ENCODE measurements at regions not wholly inside any gene's neighbourhood (a gene's known extent, or its start where the extent isn't known, plus 50 kb on each side); places are given as distances from the start of the nearest gene placed in this dataset.
"Not testable (repeated sequence)": the region's sequence is repeated elsewhere in the genome, so short reads cannot be mapped to it uniquely, and the experiment has no call there.

DNA sequence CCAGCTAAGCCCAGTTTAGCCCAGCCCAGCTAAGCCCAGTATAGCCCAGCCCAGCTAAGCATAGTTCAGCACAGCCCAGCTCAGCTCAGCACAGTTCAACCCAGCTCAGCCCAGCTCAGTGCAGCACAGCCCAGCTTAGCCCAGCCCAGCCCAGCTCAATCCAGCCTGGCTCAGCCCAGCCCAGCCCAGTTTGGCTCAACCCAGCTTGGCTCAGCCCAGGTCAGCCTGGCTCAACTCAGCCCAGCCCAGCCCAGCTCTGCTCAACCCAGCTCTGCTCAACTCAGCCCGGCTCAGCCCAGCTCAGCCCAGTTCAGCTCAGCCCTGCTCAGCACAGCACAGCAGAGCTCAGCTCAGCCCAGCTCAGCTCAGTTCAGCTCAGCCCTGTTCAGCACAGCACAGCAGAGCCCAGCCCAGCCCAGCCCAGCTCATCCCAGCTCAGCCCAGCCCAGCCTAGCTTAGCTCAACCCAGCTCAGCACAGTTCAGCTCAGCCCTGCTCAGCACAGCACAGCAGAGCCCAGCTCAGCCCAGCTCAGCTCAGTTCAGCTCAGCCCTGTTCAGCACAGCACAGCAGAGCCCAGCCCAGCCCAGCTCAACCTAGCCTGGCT is 330.9 kb downstream of the TMEM121 start:
- DNase-seq (ENCODE audit: low spot score) = peak; percentile 24

GRCh38 chr14:105857826-105858675 is 331.7 kb downstream of the TMEM121 start:
- DNase-seq (ENCODE audit: low spot score) = peak; percentile 74

- no peak for DNase-seq (ENCODE audit: low spot score)
These were observed 332.3 kb downstream of the TMEM121 start for GRCh38 chr14:105858676-105859025.

DNA sequence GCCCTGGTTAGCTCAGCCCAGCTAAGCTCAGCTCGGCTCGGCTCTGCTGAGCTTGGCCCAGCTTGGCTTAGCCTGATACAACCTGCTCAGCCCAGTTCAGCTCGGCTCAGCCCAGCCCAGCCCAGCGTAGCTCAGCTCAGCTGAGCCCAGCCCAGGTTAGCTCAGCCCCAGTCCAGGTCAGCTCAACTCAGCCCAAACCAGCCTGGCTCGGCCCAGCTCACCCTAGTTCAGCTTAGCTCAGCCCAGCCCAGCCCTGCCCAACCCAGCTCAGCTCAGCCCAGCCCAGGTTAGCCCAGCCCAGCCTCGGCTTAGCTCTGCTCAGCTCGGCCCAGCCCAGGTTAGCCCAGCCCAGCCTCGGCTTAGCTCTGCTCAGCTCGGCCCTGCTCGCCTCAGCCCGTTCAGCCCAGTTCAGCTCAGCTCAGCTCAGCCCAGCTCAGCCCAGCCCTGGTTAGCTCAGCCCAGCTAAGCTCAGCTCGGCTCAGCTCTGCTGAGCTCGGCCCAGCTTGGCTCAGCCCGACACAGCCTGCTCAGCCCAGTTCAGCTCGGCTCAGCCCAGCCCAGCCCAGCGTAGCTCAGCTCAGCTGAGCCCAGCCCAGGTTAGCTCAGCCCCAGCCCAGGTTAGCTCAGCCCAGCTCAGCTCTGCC is 332.8 kb downstream of the TMEM121 start:
- DNase-seq (ENCODE audit: low spot score) = not testable (repeated sequence)

- DNase-seq (ENCODE audit: low spot score) = peak; percentile 23
These were observed 333.6 kb downstream of the TMEM121 start for GRCh38 chr14:105859717-105860614.

DNA sequence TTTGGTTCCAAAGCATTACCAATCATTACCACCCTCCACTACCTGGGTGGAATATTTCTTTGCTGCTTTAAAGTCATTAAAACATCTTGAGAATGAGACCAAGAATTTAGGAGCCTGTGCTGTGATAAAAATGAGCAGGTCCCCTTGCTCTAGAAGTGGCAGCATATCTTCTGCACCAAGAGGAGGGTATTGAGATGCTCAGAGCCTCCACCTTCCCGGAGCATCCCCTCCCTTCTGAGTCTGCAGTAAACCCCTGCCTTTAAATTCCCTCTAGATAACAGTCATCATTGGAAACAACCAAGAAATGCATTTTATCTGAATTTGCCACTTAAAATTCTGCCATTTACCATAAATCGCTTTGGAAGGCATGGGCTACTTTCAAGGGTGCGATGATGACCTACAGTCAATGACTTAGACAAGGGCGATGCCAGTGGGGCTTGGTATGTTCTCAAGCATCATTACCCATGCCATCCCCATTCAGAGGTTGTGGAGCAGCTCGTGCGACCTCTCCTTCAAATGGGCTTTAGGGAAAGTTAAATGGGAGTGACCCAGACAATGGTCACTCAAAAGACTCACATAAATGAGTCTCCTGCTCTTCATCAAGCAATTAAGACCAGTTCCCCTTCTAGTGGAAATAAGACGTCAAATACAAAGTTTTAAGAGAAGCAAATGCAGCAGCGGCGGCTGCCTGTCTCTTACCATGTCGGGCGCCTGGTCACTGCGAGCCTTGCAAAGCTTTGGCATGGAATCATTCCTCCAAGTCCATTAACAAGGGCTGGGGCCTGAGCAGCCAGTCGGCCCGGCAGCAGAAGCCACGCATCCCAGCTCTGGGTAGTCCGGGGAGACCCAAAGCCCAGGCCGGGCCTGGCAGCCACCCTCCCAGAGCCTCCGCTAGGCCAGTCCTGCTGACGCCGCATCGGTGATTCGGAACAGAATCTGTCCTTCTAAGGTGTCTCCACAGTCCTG is 334.5 kb downstream of the TMEM121 start:
- DNase-seq (ENCODE audit: low spot score) = no peak

GRCh38 chr14:105861985-105862465 is 335.6 kb downstream of the TMEM121 start:
- DNase-seq (ENCODE audit: low spot score) = no peak

DNA sequence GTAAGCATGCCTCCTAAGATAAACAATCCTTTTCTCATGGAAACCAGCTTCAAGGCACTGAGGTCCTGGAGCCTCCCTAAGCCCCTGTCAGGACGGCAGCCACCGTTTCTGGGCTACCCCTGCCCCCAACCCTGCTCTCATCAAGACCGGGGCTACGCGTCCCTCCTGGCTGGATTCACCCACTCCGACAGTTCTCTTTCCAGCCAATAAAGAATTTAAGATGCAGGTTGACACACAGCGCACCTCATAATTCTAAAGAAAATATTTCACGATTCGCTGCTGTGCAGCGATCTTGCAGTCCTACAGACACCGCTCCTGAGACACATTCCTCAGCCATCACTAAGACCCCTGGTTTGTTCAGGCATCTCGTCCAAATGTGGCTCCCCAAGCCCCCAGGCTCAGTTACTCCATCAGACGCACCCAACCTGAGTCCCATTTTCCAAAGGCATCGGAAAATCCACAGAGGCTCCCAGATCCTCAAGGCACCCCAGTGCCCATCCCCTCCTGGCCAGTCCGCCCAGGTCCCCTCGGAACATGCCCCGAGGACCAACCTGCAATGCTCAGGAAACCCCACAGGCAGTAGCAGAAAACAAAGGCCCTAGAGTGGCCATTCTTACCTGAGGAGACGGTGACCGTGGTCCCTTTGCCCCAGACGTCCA is 336.3 kb downstream of the TMEM121 start:
- no peak for DNase-seq (ENCODE audit: low spot score)

GRCh38 chr14:105863296-105864108 is 337.1 kb downstream of the TMEM121 start:
- no peak for DNase-seq (ENCODE audit: low spot score)

DNA sequence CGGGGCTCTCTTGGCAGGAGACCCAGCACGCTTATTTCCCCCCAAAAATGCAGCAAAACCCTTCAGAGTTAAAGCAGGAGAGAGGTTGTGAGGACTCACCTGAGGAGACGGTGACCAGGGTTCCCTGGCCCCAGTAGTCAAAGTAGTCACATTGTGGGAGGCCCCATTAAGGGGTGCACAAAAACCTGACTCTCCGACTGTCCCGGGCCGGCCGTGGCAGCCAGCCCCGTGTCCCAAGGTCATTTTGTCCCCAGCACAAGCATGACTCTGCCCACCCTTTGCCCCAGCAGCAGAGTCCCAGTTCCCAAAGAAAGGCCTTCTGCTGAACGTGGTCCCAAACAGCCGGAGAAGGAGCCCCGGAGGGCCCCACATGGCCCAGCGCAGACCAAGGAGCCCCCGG is 337.7 kb downstream of the TMEM121 start:
- no peak for DNase-seq (ENCODE audit: low spot score)

DNA sequence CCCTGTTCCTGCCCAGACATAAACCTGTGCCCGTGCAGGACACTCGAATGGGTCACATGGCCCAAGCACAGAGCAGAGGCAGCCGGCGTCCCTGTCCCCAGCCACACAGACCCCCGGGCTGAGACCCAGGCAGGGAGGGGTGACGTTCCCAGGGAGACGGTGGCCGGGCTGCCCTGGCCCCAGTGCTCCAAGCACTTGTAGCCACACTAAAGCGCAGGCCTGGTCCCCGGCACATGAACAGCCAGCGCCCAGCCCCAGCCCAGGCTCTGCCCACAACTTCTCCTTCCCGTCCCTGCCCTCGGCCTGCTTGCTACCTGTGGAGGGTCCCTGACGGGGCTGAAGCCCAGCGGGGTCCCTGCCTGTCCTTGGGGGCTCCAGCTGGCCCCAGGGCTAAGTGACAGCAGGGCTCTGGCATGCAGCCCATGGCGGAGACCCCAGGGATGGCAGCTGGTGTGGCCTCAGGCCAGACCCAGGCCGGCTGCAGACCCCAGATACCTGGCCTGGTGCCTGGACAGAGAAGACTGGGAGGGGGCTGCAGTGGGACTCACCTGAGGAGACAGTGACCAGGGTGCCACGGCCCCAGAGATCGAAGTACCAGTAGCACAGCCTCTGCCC is 338.4 kb downstream of the TMEM121 start:
- DNase-seq (ENCODE audit: low spot score) = no peak

- no peak for DNase-seq (ENCODE audit: low spot score)
These were observed 339.0 kb downstream of the TMEM121 start for GRCh38 chr14:105865266-105865903.

DNA sequence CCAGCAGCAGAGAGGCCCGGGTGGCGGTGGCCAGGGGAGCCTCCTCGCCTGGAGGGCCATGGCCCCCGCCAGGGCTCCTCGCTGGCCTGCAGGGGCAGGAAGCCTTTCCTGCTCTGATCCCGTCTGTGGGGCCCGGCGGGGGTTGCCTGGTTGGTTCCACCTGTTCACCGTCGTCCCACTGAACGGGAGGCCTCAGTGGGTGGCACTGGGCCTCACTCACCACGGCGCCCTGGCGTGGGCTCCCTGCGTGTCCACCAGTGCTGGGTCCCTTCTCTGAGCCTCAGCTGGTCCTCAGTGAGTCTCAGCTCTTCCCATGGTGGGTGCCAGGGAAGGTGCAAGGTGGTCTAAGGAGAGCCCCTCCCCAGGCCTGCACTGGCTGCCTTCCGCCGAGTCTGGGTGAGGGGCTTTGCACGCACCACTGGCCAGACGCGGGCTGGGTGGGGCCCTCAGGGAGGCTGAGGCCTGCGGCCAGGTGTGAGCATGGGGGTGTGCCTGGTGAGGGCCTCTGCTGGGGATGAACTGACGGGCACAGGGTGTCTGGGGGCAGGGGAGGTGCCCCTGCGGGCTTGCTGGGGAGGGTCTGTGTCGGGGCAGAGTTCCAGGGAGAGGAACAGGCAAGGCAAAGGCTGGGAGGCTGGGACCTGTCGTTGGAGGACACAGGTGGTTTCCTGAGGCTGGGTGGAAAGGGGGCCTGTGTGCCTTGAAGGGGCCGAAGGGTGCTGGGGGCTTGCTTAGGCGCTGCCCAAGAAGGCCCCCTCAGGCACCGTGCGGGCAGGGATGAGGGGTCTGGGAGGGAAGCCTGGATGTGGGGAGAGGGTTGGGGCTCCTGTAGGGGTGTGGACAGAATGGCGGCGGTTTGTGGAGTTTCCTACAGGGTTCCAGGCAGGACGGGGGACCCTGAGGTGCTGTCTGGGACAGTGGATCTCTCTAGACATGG is 339.8 kb downstream of the TMEM121 start:
- DNase-seq (ENCODE audit: low spot score) = no peak

- no peak for DNase-seq (ENCODE audit: low spot score)
These were observed 340.5 kb downstream of the TMEM121 start for GRCh38 chr14:105866841-105867321.

- no peak for DNase-seq (ENCODE audit: low spot score)
These were observed 341.7 kb downstream of the TMEM121 start for GRCh38 chr14:105867961-105868599.

DNA sequence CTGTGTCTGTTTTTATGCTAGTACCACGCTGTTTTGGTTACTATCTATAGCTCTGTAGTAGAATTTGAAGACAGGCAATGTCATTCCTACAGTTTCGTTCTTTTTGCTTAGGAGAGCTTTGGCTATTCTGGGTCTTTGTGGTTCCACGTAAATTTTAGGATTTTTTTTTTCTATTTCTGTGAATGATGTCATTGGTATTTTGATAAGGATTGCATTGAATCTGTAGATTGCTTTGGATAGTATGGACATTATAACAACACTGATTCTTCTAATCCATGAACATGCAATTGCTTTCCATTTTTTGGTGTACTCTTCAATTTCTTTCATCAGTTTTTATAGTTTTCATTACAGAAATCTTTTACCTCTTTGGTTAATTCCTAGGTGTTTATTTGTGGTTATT is 345.2 kb downstream of the TMEM121 start:
- DNase-seq (ENCODE audit: low spot score) = no peak
